ENCODE measurements at regions not wholly inside any gene's neighbourhood (a gene's known extent, or its start where the extent isn't known, plus 50 kb on each side); places are given as distances from the start of the nearest gene placed in this dataset.

DNA sequence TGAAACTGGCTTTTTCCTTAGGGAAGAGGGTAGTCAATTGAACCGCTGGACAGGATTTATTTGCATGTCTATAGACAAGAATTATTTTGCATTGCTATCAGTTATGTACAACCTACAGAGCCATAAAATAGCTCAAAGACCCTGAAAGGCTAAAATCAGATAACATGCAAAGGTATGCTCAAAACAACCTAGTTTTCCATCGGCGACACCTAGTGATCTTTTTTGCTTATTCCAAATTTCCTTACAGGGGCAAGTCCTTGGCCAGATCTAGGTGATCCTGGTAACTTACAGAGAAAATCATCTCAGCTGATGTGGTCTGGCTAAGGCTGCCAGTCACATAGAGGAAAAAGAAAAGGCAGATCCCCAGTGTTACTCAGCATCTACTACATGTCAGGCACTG is 141.2 kb upstream of the RPL38 start:
- no peak for DNase-seq

DNA sequence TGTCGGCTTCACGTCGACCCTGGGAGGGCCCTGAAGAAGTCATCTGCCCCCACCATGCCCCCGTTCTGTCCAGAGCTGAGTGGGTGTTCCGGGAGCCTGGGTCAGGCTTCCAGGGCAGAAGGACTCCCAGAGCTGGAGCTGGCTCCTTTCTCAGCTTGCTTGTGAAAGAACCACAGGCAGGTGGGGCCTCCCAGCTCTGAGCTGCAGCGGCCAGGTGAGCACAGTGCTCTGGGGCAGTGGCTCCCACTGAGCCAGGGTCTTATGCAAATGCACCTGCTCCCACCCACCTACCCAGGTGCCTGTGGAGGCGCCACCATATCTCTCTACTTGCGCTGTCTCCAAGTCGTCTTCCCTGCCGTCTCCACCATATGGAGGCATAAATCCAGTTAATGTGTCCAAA is 140.0 kb upstream of the RPL38 start:
- no peak for DNase-seq

DNA sequence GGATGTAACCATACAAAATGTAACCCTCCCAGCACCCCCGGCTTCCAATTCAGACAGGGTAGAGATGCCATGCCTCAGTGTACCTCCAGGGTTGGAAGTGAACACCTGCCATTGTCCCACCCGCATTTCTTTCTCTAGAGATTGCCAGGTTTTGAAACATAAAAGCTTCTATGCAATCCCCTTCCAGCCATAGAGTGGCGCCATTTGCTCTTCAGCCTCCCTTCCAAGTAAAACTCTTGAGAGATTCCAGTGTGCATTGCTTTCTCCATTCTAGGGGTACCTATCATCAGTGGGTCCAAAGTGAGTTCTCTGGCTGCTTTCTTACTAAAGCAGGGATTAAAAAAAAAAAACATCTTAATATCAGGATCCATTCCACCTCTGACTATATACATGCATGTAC is 133.1 kb upstream of the RPL38 start:
- DNase-seq: no peak

DNA sequence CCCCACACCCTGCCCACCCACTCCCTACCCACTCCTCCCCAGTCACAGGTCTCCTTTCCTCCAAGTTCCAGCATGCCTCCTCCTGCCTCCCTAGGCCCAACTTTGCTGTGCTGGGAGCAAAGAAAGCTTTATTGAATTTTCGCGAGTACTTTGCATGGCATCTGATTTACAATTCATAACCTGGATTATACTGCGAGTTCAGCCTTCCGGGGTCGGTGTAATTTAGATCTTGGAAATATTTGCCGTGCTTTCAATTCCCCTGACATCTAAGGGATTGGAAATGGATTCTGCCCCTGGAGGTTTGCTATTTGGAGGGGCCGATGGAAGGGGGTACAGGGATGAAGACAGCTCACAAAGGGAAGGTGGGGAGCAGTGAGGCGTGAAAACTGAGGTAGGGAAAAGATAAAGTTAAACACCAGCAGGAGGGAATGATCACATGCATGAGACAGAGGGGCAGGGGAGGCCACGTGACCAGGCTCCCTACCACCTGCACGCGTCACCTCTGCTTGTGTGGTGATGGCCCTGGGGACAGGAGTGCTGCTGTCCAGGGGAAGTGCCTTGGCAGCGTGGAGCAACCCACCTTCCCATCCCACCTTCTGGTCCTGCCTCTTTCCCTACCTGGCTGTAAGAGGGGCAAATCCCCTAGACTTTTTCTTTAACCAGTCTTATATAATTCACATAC is 132.3 kb upstream of the RPL38 start:
- DNase-seq: no peak

DNA sequence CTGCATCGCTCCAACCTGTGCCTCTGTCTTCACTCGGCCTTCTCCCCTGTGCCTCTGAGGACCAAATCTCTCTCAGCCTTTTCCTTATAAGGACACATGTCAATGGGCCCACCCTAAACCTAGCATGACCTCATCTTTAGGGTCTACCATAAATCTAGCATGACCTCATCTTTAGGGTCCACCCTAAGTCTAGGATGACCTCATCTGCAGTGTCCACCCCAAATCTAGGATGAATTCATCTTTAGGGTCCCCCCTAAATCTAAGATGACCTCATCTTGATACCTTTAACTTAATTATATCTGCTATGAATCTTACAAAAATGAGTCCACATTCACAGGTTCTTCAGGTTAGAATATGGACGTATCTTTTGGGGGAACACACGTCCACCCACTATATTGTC is 131.1 kb upstream of the RPL38 start:
- no peak for DNase-seq

DNA sequence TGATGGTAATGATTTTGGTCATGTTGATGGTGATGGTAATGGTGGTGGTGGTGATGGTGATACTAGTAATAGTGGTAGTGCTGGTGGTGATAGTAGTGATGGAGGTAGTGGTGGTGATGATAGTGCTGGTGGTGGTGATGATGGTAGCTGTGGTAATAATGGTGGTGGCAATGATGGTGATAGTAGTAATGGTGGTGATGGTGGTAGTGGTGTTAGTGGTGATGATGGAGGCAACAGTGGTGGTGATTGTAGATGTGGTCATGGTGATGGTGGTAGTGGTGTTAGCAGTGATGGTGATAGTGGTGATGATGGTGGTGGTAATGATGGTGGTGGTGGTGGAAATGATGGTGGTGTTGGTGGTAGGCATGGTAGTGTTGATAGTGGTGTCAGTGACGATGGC is 127.0 kb upstream of the RPL38 start:
- no peak for DNase-seq

DNA sequence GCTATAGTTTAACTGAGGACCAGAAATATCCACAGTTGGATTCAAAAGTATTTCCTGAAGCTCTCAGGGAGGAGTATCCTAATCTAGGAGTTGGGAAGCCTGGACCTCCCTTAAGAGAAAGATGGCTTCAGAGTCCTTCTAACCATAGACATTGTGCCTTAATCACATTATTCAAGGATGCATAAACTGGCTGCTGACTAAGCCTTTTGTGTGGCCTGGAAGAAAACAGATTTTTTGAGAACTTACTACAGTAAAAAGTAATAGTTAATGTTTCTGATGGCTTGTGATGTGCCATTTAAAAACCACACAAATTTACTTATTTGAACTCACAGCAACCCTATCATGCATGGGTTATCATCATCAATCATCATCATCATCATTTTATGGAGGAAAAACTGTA is 126.2 kb upstream of the RPL38 start:
- no peak for DNase-seq

DNA sequence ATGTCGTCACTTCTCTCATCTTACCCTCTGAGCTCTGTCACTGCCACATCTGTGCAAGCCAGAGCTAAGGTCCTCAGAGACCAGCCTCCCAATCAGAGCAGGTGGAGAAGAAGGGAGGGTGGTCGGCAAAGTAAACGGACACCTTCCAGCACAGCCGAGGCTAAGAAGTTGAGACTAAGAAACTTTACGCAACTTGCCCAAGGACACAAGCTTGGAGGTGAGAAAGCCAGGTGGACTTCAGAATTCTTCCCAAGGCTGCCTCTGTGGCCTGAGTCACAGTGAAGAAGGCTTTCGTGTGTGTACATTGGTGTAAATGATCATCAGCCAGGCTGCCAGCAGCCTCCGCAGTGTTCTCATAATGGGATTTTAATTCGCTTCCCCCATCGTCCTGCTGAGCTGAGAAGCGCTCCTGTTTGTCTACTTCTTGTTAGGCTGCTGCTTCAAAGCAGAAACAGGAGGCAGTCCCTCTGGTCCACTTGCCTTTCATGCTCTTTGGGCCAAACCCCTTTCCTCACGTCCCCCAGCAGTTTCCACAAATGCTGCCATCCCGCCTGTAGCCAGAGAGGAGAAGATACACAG is 125.0 kb upstream of the RPL38 start:
- no peak for DNase-seq

DNA sequence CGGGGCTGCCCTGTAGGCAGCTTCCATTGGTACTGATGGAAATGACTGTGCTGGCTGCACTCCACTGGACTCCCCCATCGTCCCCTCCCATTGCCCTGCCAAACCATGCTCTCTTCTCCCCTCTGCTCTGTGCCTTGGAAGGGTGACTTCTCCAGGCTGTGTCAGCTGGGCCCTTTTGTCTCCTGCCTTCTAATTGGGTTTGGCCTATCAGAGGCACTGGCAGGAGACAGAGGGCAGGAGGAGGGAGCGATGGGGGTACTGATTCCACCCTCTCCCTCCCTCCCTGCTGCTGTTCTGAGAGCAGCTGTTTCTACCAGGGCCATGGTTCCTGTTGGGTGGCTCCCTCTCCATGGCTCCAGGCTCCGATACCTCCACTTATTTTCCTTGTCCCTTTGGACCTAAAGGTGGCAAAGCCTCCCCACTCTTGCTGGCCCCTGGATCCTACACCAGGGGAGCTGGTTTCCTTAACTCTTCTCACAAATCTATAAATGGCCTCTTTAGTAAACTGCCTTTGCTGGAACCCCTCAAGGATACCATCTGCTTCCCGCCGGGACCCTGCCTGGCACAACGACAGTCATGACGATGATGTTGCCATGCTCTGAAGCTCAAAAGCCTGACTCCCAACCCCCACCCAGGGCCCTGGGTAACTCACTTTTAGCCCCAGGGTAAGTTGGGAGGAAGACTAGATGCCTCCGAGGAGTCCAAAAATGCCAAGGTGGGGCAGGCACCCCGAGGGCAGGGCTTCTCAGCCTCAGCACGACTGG is 123.8 kb upstream of the RPL38 start:
- DNase-seq: no peak

DNA sequence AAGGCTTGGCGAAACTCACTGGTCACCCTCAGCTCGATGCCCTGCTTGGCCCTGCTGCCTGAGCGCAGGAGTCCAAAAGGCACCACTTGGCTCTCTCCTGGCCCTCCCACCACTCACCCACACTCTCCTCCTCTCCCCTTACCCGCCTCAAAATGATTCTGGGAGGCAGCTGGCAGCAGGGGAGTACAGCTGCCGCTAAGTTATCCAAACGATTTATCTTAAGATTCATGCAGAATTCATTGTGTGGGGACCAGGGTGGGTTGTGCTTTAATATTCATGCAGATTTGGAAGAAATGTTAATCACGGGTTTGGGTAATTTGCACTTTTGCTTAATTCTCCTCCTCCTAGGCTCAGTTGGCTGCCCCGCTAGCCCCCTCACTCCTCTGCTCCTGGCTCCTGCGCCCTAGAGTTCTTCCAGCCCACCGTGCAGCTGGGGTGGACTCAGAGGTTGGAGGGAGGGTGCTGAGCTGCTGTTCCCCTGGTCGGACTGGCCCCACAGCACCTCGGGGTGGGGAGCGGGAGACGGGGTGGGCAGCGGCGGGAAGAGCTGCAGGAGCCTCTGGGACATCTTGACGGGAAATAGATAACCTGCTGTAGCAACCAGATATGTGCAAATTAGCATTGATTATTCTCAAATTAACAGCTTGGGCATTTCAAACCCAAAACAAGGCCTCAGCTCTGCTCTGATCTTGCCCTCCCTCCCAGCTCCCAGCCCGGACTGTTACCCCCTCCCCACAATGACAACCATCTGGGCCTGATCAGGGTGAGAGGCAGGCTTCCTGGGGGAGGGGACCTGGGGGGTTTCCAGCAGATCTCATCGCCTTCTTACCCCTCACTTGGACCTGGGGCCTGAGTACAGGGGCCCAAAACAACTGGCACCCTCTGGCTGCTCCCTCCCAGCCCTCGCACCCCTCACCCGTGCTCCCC is 122.6 kb upstream of the RPL38 start:
- no peak for DNase-seq

DNA sequence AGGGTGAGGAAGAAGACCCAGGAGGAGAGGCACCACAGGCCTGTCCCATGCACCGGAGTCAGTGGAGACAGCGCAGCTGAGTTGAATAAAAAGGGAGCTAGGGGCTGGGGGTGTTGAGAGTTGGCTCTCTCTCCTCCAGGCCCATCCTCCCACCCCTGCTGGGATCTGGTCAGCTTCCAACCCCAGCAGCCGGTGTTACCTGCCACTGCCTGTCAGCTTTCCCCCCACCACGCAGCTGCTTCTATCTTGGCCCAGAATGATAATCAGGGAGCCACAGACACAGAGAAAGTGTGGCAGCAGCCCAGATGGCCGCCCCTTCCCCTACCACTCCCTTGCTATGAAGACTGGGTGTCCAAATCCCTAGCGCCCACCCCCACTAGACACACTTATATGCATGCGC is 120.6 kb upstream of the RPL38 start:
- DNase-seq: no peak

DNA sequence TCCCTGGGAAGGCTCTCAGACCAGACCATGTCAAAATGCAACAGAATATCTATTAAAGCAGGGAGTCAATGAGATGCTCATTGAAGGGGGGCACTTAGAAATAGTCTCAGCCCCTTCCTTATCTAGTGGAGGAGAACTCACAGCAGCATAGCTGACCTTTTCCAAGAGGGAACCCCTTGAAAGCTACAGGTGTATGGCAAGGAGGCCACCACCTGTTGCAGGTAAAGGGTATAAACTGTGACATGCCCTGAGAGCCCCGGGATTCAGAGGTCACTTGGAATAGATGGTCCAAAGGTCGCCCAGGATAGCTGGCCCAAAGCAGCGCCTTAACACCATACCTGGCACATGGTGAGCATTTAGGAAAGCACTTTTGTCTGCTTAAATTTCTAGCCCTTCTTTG is 120.2 kb upstream of the RPL38 start:
- DNase-seq: no peak

DNA sequence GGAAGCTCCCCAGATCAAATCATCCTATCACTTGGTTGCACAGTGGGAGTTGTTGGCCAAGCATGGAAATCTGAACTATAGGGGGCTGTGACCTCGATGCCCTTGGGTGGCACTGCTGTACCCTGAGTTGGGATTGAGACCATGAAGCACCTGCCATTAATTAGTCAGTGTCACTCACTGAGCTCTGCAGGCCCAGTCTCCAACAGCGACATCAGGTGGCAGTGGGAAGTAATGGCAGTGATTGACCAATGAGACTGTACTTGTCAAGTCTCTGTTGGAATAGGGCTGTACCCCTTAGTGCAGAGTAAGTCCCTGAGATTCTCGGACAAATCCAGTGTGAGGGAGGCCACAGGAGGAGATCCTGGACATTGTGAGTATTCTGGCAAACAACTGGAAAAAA is 118.0 kb upstream of the RPL38 start:
- DNase-seq: no peak

DNA sequence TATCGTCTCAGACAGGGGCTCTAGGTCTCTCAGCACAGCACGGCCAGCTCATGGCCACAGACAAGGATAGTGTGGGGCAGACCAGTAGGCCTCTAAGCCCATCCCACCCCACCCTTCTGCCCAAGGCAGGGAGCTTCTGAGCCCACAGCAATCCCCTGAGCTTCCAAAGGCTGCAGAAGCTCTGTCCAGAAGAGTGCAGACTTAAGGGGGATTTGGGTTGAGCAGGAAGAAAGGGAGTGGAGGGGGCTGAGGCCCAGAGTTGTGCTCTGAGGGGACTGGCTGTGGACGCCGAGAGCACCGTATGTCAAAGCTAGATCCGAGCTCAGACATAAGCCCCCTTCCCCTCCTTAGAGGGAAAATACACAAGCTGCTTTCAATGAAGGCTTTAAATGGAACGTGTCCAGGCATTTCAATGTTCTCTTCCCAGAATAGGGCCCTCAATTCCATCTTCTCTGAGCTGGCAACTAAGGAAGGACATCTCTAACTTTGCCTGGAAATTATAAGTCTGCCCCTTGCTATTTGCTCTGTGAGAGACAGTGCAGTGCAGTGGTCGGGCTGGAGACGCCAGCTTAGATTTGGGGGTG is 116.4 kb upstream of the RPL38 start:
- DNase-seq: no peak

DNA sequence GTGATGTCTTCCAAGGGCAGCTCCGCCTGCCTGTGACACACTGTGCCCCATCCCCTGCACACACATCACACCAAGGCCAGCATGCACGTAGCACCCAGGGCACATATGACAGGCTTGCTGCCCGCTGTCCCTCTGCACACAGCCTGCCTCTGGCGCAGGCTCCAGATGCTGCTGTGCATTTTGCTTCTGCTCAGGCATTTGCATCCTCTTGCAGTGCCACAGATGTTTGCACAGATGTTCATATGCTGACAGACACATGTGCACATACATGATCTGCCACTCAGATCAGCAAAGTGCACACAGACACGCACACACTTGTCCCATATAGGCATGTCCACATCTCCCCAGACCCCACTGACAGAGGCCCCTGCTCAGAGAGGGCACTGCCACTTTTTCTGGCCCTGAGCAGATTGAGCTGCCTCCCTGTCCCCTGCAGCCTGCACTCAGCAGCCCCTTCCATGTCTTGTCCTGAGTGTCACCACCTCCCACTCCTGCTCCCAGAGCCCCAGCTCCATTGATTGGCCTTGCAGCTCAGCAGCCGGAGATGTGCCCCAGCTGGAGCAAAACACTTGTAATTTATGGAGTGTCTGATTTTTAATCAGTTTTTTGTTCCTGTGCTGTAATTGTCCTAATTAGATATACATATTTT is 115.1 kb upstream of the RPL38 start:
- DNase-seq: no peak

DNA sequence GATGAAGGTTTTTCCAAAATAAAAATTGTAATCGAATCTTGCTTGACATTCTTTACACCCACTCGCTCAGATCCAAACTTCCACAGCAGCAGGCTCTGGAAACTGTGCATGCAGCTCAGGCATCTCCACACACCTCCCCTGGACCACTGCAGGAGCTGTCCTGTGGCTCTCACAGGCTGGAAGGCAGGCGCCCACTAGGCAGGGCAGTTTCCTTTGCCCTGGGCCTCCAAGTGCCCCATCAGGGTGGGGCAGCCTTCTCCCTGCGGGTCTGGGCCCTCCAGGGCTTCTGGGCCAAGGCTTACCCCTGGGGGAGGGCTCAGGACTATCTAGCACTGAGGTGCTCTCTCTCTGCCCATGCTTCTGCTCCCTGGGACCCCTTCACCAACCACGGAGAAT is 114.5 kb upstream of the RPL38 start:
- DNase-seq: no peak

DNA sequence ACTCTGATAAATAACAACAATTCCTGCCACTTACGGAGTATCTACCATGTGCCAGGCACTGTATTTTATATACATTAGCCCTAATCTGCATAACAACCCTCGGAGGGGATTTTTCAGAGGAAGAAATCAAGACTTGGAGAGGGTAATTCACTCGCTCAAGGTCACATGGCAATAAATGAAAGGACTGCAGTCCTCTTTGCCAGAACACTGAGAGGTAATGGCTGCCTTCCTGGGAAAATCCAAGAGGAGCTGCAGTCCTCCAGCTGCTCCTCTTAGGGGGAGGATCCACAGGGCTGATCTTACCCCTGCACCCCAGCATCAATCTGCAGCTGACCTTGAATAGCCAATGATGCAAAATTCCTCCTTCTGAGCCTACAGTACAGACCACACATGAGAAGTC is 114.1 kb upstream of the RPL38 start:
- no peak for DNase-seq

DNA sequence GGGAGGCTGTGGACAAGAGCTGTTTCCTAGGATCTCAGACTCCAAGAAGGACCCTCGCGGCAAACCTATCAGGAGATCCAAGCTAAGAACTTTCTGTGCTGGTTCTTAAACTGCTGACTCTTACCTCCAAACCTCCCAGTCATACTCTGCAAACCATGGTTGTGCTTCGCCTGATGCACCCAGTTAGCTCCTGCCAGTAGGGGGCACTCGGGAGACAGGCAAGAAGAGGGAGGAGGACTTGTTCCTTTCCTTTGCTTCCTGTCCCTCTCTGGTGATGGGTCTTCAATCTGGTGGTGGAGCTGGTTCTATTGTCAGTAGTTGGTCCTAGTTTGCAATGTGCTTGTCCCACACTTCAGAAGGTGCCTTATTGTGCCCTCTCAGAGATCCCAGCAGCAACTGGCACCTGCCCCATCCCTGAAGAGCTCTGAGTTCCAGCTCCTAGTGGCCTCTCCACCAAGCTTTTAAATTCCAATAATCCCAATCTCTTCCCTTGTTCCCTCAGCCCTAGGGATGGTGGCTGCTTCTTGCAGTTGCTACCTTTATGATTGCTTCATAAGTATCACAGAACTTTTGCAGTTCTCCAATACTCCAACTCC is 113.5 kb upstream of the RPL38 start:
- DNase-seq: no peak

DNA sequence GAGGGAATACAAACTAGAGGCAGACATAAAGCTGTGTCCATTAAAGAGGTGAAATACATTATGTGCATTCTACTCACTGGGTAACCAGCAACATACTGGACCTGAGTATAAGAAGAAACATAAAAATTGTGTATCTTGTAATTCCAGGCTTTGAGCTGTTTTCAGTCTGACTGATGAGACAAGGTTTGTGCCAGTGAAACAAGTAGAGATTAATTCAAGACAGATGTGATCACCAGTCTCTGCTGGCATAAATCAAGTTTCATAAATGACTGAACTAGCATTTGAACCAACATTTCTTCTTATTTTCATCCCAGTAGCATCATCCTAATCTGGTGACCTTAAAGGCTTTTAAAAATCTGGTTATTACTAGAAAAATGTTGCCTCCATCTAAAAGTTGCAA is 108.8 kb upstream of the RPL38 start:
- no peak for DNase-seq

DNA sequence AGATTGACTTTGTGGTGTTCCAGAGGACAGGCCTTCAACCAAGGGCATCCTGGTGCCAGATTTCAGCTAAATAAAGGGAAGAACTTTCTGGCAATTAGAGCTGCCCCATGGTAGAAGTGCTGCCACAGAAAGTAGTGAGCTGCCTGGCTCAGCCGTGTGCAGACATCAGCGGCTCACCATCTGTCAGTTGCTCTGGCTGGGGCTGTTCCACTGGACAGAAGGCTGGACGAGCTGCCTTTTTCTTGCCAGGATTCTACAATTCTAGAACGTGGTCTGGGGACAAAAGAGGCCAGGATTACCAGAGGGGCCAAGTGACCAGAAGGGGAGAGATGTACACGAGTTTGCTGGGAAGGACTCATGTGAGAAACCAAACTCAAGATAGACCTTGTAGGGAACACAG is 107.0 kb upstream of the RPL38 start:
- no peak for DNase-seq

DNA sequence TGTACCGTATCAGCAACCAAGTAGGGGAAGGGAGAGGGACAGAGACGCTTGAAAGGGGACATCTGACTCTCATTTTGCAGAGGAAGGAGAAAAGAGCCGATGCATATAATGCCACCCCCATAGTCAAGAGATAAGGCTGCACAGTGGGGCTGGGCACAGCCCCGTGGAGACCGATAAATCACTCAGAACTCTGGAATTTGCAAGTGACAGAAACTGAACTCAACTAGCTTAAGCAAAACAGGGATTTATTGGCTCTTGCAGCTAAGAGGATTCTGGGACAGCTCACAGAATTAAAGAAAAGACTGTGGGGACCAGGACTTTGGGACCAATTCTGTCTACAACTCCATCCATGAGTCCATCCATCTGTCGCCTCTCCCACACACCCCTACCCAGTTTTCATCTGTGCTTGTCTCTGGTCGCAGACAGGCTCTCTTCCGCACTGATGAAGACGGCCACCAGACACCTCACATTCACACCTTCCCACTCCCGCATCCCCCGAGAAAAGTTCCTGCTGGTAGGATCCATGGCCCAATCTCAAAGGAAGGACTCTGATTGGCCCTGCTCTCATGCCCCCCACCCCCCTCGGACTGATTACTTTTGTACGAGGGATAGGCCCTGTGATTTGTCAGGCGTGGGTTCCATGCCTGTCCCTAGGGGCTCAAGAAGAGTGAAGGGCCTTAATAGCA is 105.9 kb upstream of the RPL38 start:
- DNase-seq: no peak

Measured in NCI-H1105 (cell line).